Mesendoderm (in vitro differentiated cells): ENCODE measurements at regions not wholly inside any gene's neighbourhood (a gene's known extent, or its start where the extent isn't known, plus 50 kb on each side); places are given as distances from the start of the nearest gene placed in this dataset.

Source experiments
- DNase-seq: peaks from one replicate; pipeline ENCODE4 v3.0.0; 2013
- H2AK5ac ChIP-seq: 2 replicates; pipeline ENCODE4 v1.6.1; 2013; ENCODE audit warnings: low read length, inconsistent platforms
- H2BK120ac ChIP-seq: 2 replicates; pipeline ENCODE4 v1.6.1; 2013; ENCODE audit warnings: low read depth, mild to moderate bottlenecking, low read length, moderate library complexity, mixed read lengths
- H2BK15ac ChIP-seq: replicated peaks from 2 replicates; pipeline ENCODE4 v1.6.1; 2013; ENCODE audit warnings: low read depth, mild to moderate bottlenecking, moderate library complexity
- H2BK5ac ChIP-seq: 2 replicates; pipeline ENCODE4 v1.6.1; 2013; ENCODE audit warnings: low read length, inconsistent platforms
- H3K18ac ChIP-seq: 2 replicates; pipeline ENCODE4 v1.6.1; 2013; ENCODE audit warnings: mild to moderate bottlenecking, low read length, mixed read lengths
- H3K23ac ChIP-seq: one replicate; pipeline ENCODE4 v1.6.1; 2013; ENCODE audit warnings: low read length
- H3K27ac ChIP-seq: 2 replicates; pipeline ENCODE4 v1.5.1; 2013; ENCODE audit warnings: low read depth, mild to moderate bottlenecking, inconsistent platforms, low read length, moderate library complexity
- H3K27me3 ChIP-seq: 2 replicates; pipeline ENCODE4 v1.6.1; 2013; ENCODE audit warnings: low read length, control low read depth, mild to moderate bottlenecking, inconsistent platforms; ENCODE audit not compliant: insufficient read depth, poor library complexity
- H3K36me3 ChIP-seq: 2 replicates; pipeline ENCODE4 v1.6.1; 2013; ENCODE audit warnings: low read length, inconsistent platforms; ENCODE audit not compliant: control insufficient read depth, insufficient read depth
- H3K4ac ChIP-seq: one replicate; pipeline ENCODE4 v1.6.1; 2013; ENCODE audit warnings: low read depth, mild to moderate bottlenecking, low read length, moderate library complexity
- H3K4me1 ChIP-seq: 2 replicates; pipeline ENCODE4 v1.6.1; 2013; ENCODE audit warnings: low read depth, low read length, inconsistent platforms; ENCODE audit not compliant: control insufficient read depth
- H3K4me2 ChIP-seq: 2 replicates; pipeline ENCODE4 v1.6.1; 2013; ENCODE audit warnings: low read length
- H3K4me3 ChIP-seq: 2 replicates; pipeline ENCODE4 v1.5.1; 2013; ENCODE audit warnings: mild to moderate bottlenecking, low read length
- H3K56ac ChIP-seq: one replicate; pipeline ENCODE4 v1.6.1; 2013; ENCODE audit warnings: low read length
- H3K79me1 ChIP-seq: 2 replicates; pipeline ENCODE4 v1.6.1; 2013; ENCODE audit warnings: low read length, inconsistent platforms
- H3K79me2 ChIP-seq: 2 replicates; pipeline ENCODE4 v1.6.1; 2013; ENCODE audit warnings: mild to moderate bottlenecking, low read length; ENCODE audit not compliant: control insufficient read depth, insufficient read depth
- H3K9ac ChIP-seq: 2 replicates; pipeline ENCODE4 v1.6.1; 2013; ENCODE audit warnings: low read length, inconsistent platforms
- H4K5ac ChIP-seq: one replicate; pipeline ENCODE4 v1.6.1; 2013; ENCODE audit warnings: low read length
- H4K8ac ChIP-seq: one replicate; pipeline ENCODE4 v1.6.1; 2013; ENCODE audit warnings: low read depth, mild to moderate bottlenecking, control low read depth, low read length, moderate library complexity
- whole genome bisulfite sequencing: extraction: QIAGEN DNeasy Blood & Tissue Kit; methylation state at CpG from one replicate; pipeline ENCODE4 v1.1.7; 2013; ENCODE audit warnings: low lambda C conversion rate, missing lambda C conversion rate; ENCODE audit not compliant: insufficient coverage; ENCODE audit errors: extremely low coverage; 5-methylcytosine and 5-hydroxymethylcytosine counted together

- no peak overlapping the region for H3K23ac ChIP-seq
These were observed 160.5 kb upstream of the CCDC54 start for GRCh38 chr3:107216711-107217110.

DNA sequence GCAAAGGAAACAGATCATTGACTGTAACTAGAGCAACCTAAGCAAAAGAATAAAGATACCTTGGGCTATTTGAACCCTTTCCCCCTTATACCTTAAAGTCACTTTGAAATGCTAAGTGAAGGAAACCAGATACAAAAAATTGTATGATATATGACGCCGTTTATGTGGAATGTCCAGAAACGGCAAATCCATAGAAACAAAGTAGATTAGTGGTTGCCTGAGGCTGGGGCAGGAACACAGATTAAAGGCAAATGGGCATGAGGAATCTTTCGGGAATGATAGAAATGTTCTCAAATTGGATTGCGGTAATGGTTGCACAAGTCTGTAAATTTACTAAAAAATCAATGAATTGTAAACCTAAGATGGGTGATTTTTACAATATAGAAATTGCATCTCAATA, 160.1 kb upstream of the CCDC54 start:
- no peak overlapping the region for H2BK120ac ChIP-seq
- no peak overlapping the region for H3K4me2 ChIP-seq
- no peak overlapping the region for H3K4me3 ChIP-seq
- no peak overlapping the region for H2BK15ac ChIP-seq
- no peak overlapping the region for H3K56ac ChIP-seq
- DNase-seq = no peak
- no peaks in the 10 kb centered on the region for H3K79me1 ChIP-seq
- no peak overlapping the region for H4K5ac ChIP-seq
- no CpG with 5 or more reads among the region's 5 CpGs for WGBS
- H3K23ac ChIP-seq = no peak overlapping the region
- H2BK5ac ChIP-seq = no peak overlapping the region
- H3K79me2 ChIP-seq = no peaks in the 10 kb centered on the region
- no peak overlapping the region for H3K18ac ChIP-seq
- no peaks in the 10 kb centered on the region for H3K27me3 ChIP-seq
- no peak overlapping the region for H3K27ac ChIP-seq
- H3K9ac ChIP-seq = no peak overlapping the region
- no peaks in the 10 kb centered on the region for H3K36me3 ChIP-seq
- H4K8ac ChIP-seq = no peak overlapping the region
- H2AK5ac ChIP-seq = no peak overlapping the region
- H3K4me1 ChIP-seq = no peaks in the 10 kb centered on the region
- H3K4ac ChIP-seq = no peak overlapping the region

More at GRCh38 chr3:107216711-107217110, 160.5 kb upstream of the CCDC54 start:
- DNase-seq = no peak
- Histone ChIP-seq H2BK5ac (no peak overlapping the region), H3K79me1 (no peaks in the 10 kb centered on the region), H2BK120ac (no peak overlapping the region), H3K4me3 (no peak overlapping the region), H3K27ac (no peak overlapping the region), H3K79me2 (no peaks in the 10 kb centered on the region), H3K56ac (no peak overlapping the region), H3K4me2 (no peak overlapping the region), H3K4ac (no peak overlapping the region), H2BK15ac (no peak overlapping the region), H3K36me3 (no peaks in the 10 kb centered on the region), H3K4me1 (no peaks in the 10 kb centered on the region), H3K18ac (no peak overlapping the region), H4K5ac (no peak overlapping the region), H4K8ac (no peak overlapping the region), H3K9ac (no peak overlapping the region), H2AK5ac (no peak overlapping the region), H3K27me3 (no peaks in the 10 kb centered on the region)
- no CpG with 5 or more reads among the region's 3 CpGs for WGBS

DNA sequence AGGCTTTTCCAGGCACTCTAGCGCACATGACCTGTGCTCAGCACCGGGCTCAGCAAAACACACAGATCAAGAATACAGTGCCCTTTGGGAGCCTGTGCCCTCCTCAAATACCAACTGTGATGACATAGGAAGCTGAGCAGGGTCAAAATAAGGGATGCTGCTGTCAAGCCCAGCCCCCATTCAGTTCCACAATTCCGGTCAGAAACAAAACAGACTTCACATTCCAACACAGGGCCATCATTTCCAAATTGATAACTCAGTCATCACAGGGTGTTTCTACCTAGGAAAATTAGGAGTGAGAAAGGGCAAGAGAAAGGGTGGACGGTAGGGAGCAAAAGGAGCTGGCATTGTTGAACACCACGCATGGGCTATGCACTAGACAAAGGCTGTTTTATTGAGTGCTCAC, 158.4 kb upstream of the CCDC54 start:
- WGBS = no CpG with 5 or more reads among the region's 5 CpGs
- Histone ChIP-seq H2AK5ac (no peak overlapping the region), H3K23ac (no peak overlapping the region), H3K18ac (no peak overlapping the region), H2BK120ac (no peak overlapping the region), H3K27me3 (no peaks in the 10 kb centered on the region), H3K79me2 (no peaks in the 10 kb centered on the region), H3K4me1 (no peaks in the 10 kb centered on the region), H4K8ac (no peak overlapping the region), H2BK5ac (no peak overlapping the region), H3K79me1 (no peaks in the 10 kb centered on the region), H3K4ac (no peak overlapping the region), H4K5ac (no peak overlapping the region), H3K4me2 (no peak overlapping the region), H2BK15ac (no peak overlapping the region), H3K36me3 (no peaks in the 10 kb centered on the region), H3K4me3 (no peak overlapping the region), H3K56ac (no peak overlapping the region), H3K27ac (no peak overlapping the region), H3K9ac (no peak overlapping the region)
- no peak for DNase-seq

DNA sequence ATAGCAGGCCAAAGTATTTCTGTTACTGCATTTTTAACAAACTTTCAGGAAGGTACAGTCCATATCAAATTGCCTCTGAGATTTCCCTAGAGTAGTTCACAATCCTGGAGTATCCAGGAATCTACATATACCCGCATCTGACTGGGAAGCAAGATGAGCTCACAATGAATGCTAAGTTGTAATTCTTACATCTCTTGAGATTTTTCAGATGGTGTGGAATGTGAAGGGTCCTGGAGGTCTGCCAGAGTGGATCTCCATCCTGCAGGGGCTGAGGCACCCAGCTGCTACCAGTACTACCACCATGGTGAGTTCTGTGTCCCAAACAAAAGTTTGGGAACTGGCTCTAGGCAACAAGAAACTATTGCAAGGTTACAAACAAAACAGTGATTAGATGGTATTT, 156.7 kb upstream of the CCDC54 start:
- no peak overlapping the region for H2BK15ac ChIP-seq
- no peak overlapping the region for H3K27ac ChIP-seq
- no peak for DNase-seq
- no peak overlapping the region for H2AK5ac ChIP-seq
- no peaks in the 10 kb centered on the region for H3K79me2 ChIP-seq
- H3K36me3 ChIP-seq = no peaks in the 10 kb centered on the region
- H2BK5ac ChIP-seq = no peak overlapping the region
- no peak overlapping the region for H3K4me2 ChIP-seq
- no peak overlapping the region for H3K4me3 ChIP-seq
- H4K5ac ChIP-seq = no peak overlapping the region
- no CpG with 5 or more reads among the region's 1 CpG for WGBS
- no peak overlapping the region for H3K56ac ChIP-seq
- no peak overlapping the region for H3K18ac ChIP-seq
- H3K23ac ChIP-seq = no peak overlapping the region
- H3K4me1 ChIP-seq = no peaks in the 10 kb centered on the region
- no peak overlapping the region for H3K4ac ChIP-seq
- no peak overlapping the region for H4K8ac ChIP-seq
- H3K9ac ChIP-seq = no peak overlapping the region
- H3K79me1 ChIP-seq = no peaks in the 10 kb centered on the region
- H3K27me3 ChIP-seq = no peaks in the 10 kb centered on the region
- no peak overlapping the region for H2BK120ac ChIP-seq

DNA sequence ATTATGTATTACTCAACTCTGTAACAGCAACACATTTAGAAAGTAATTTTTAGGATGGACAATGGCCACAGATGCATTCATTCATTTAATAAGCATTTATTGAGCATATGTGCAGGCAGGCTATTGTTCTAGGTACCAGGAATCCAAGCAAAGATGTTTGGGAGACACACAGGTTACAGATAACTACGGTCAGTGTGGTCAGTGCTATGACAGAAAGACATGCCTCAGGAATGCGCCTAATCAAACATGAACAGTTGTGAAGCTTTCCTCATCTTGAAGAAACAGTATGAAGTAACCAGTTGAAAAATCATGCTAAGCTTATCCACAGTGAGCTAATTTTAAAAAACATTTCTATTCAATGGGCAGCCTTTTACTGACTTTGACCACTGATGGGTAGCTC, 155.4 kb upstream of the CCDC54 start:
- no peaks in the 10 kb centered on the region for H3K79me1 ChIP-seq

GRCh38 chr3:107222907-107223306, 154.3 kb upstream of the CCDC54 start:
- Histone ChIP-seq H3K4ac (no peak overlapping the region), H4K8ac (no peak overlapping the region), H3K9ac (no peak overlapping the region), H2BK5ac (no peak overlapping the region), H3K56ac (no peak overlapping the region), H4K5ac (no peak overlapping the region), H3K79me2 (no peaks in the 10 kb centered on the region), H2AK5ac (no peak overlapping the region), H2BK120ac (no peak overlapping the region), H3K36me3 (no peaks in the 10 kb centered on the region), H3K4me3 (no peak overlapping the region), H2BK15ac (no peak overlapping the region), H3K27me3 (no peaks in the 10 kb centered on the region), H3K27ac (no peak overlapping the region), H3K79me1 (no peaks in the 10 kb centered on the region), H3K18ac (no peak overlapping the region), H3K23ac (no peak overlapping the region), H3K4me2 (no peak overlapping the region), H3K4me1 (no peaks in the 10 kb centered on the region)
- no peak for DNase-seq
- WGBS = no CpG with 5 or more reads among the region's 4 CpGs

More for the DNA sequence above, 155.4 kb upstream of the CCDC54 start:
- Histone ChIP-seq H3K36me3 (no peaks in the 10 kb centered on the region), H3K4me2 (no peak overlapping the region), H3K18ac (no peak overlapping the region), H3K27me3 (no peaks in the 10 kb centered on the region), H3K4me1 (no peaks in the 10 kb centered on the region), H3K4ac (no peak overlapping the region), H2BK120ac (no peak overlapping the region), H3K9ac (no peak overlapping the region), H4K5ac (no peak overlapping the region), H2BK15ac (no peak overlapping the region), H3K79me2 (no peaks in the 10 kb centered on the region), H2BK5ac (no peak overlapping the region), H3K56ac (no peak overlapping the region), H4K8ac (no peak overlapping the region), H3K4me3 (no peak overlapping the region), H2AK5ac (no peak overlapping the region), H3K27ac (no peak overlapping the region), H3K23ac (no peak overlapping the region)
- no peak for DNase-seq
- WGBS = no CpG with 5 or more reads among the region's 2 CpGs
